Sigmoid colon (tissue), 3 donors: ENCODE measurements at regions not wholly inside any gene's neighbourhood (a gene's known extent, or its start where the extent isn't known, plus 50 kb on each side); places are given as distances from the start of the nearest gene placed in this dataset.

Source experiments
- POLR2A ChIP-seq, 2 donors: fragments of 450-650 bp; IDR thresholded peaks; one replicate each; pipeline ENCODE4 v1.6.1; 2016; ENCODE audit warnings: antibody characterized with exemption in 2 of 2, mild to moderate bottlenecking in 2 of 2, moderate library complexity in 2 of 2
- TF ChIP-seq, protein P1 (sequence below), 4 experiments: fragments of 450-650 bp in 3 of 4; fragments of 200-600 bp in 1 of 4; IDR thresholded peaks; one replicate each; pipeline ENCODE4 v1.5.1; 2016 to 2019; ENCODE audit warnings: antibody characterized with exemption in 4 of 4, mild to moderate bottlenecking in 3 of 4, moderate library complexity in 2 of 4

DNA sequence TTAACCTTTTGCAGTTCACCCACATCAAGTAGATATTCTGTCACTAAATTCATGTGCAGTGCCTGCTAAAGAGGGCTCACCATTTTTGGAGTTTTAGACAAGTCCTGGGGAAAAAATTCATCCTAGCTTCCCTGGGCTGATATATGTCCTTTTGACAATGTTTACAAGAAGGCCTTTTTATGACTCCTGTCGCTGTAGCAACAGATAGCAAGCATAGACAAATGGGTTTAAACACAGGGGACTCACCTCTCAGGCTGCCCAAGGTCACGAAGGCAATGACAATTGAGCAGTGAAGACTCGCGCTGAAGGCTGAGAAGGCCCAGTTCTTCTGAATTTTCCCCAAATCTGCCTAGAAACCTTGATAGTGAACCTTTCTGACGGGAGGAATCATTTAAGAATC, 150.7 kb upstream of the CPM start:
- TF ChIP-seq, protein P1, sequence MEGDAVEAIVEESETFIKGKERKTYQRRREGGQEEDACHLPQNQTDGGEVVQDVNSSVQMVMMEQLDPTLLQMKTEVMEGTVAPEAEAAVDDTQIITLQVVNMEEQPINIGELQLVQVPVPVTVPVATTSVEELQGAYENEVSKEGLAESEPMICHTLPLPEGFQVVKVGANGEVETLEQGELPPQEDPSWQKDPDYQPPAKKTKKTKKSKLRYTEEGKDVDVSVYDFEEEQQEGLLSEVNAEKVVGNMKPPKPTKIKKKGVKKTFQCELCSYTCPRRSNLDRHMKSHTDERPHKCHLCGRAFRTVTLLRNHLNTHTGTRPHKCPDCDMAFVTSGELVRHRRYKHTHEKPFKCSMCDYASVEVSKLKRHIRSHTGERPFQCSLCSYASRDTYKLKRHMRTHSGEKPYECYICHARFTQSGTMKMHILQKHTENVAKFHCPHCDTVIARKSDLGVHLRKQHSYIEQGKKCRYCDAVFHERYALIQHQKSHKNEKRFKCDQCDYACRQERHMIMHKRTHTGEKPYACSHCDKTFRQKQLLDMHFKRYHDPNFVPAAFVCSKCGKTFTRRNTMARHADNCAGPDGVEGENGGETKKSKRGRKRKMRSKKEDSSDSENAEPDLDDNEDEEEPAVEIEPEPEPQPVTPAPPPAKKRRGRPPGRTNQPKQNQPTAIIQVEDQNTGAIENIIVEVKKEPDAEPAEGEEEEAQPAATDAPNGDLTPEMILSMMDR (IDR thresholded peaks at IDR 0.05) = no peak
- no peak for TF ChIP-seq POLR2A (IDR thresholded peaks at IDR 0.05)
